Activated T-cell treated with anti-CD3 and anti-CD28 coated beads for 48 hours (primary cell): ENCODE measurements at regions not wholly inside any gene's neighbourhood (a gene's known extent, or its start where the extent isn't known, plus 50 kb on each side); places are given as distances from the start of the nearest gene placed in this dataset.
"Not testable (repeated sequence)": the region's sequence is repeated elsewhere in the genome, so short reads cannot be mapped to it uniquely, and the experiment has no call there.

ENCODE experiments used
- DNase-seq: peaks from one replicate; pipeline ENCODE4 v3.0.0-alpha.2; 2020; ENCODE audit warnings: low read depth

GRCh38 chr4:159551281-159551680, 448.4 kb downstream of the RAPGEF2 start:
- no peak for DNase-seq

GRCh38 chr4:159552979-159553768, 450.3 kb downstream of the RAPGEF2 start:
- DNase-seq, result no peak

GRCh38 chr4:159555873-159556272, 453.0 kb downstream of the RAPGEF2 start:
- DNase-seq, result no peak

- DNase-seq, result no peak
Measured at GRCh38 chr4:159562366-159562765, 459.5 kb downstream of the RAPGEF2 start.

GRCh38 chr4:159563257-159563656, 460.4 kb downstream of the RAPGEF2 start:
- DNase-seq, result no peak

GRCh38 chr4:159564615-159565014, 461.7 kb downstream of the RAPGEF2 start:
- DNase-seq, result no peak

- no peak for DNase-seq
Measured at GRCh38 chr4:159566786-159567185, 463.9 kb downstream of the RAPGEF2 start.

GRCh38 chr4:159577241-159577640, 474.4 kb downstream of the RAPGEF2 start:
- DNase-seq, result no peak

- DNase-seq, result no peak
Measured at GRCh38 chr4:159582685-159583084, 479.8 kb downstream of the RAPGEF2 start.

- DNase-seq, result no peak
Measured at GRCh38 chr4:159592898-159593556, 490.1 kb downstream of the RAPGEF2 start.

GRCh38 chr4:159593681-159594080, 490.8 kb downstream of the RAPGEF2 start:
- no peak for DNase-seq

GRCh38 chr4:159594576-159594975, 491.7 kb downstream of the RAPGEF2 start:
- DNase-seq, result no peak

GRCh38 chr4:159595101-159595500, 492.2 kb downstream of the RAPGEF2 start:
- not testable (repeated sequence) for DNase-seq

- DNase-seq, result no peak
Measured at GRCh38 chr4:159598602-159599001, 495.7 kb downstream of the RAPGEF2 start.

GRCh38 chr4:159600061-159600460, 497.2 kb downstream of the RAPGEF2 start:
- DNase-seq, result no peak

GRCh38 chr4:159604781-159605180, 501.9 kb downstream of the RAPGEF2 start:
- DNase-seq, result no peak

- DNase-seq, result no peak
Measured at GRCh38 chr4:159606835-159607234, 504.0 kb downstream of the RAPGEF2 start.

- no peak for DNase-seq
Measured at GRCh38 chr4:159607809-159608208, 504.9 kb downstream of the RAPGEF2 start.

- DNase-seq, result no peak
Measured at GRCh38 chr4:159608436-159608835, 505.6 kb downstream of the RAPGEF2 start.

GRCh38 chr4:159632031-159632430, 529.2 kb downstream of the RAPGEF2 start:
- DNase-seq, result no peak

GRCh38 chr4:159639671-159640323, 536.9 kb downstream of the RAPGEF2 start:
- DNase-seq, result no peak

- no peak for DNase-seq
Measured at GRCh38 chr4:159649237-159649636, 546.4 kb downstream of the RAPGEF2 start.

- DNase-seq, result no peak
Measured at GRCh38 chr4:159652871-159653270, 550.0 kb downstream of the RAPGEF2 start.
